K562 (cell line): ENCODE measurements at regions not wholly inside any gene's neighbourhood (a gene's known extent, or its start where the extent isn't known, plus 50 kb on each side); places are given as distances from the start of the nearest gene placed in this dataset.

Experiments
- ATAC-seq: fragments of 200-7000 bp; cut with Tn5 transposase; 3 replicates; pipeline ENCODE4 v1.9.1; 2020; ENCODE audit warnings: moderate library complexity
- BruUV-seq: library from RNA; stranded (reverse); fragments of 400-500 nt; replicated peaks from 2 replicates; lab custom pipeline; 2021; lab: Mats Ljungman, UMichigan
- CTCF ChIA-PET: fragments of 300-600 bp; formaldehyde crosslinking; extraction: SDS; loops from one replicate; lab custom pipeline; 2021; ENCODE audit warnings: low intra/inter-chr PET ratio; lab: Yijun Ruan, JAX
- POLR2A ChIA-PET: fragments of 300-600, 350-650 bp; sonication (Branson Sonifier 250); formaldehyde crosslinking; extraction: SDS; loops from one replicate; lab custom pipeline; 2021; ENCODE audit warnings: antibody characterized with exemption, inconsistent platforms; lab: Yijun Ruan, JAX
- DNase-seq, 4 experiments: peaks; one replicate each; pipeline versions ENCODE4 v3.0.0 to v3.0.0-alpha.2; 2011 to 2018; ENCODE audit warnings: low spot score in 3 of 4, mixed read lengths in 3 of 4; ENCODE audit errors: extremely low read depth in 1 of 4
- FAIRE-seq: peaks from 2 replicates; lab custom pipeline; 2011; peaks lifted over from hg19 to GRCh38; lab: Jason Lieb, UNC
- H2AFZ ChIP-seq: 2 replicates; pipeline ENCODE4 v1.6.0; 2011; ENCODE audit warnings: low read depth, low read length, control low read depth, inconsistent platforms
- H3K27ac ChIP-seq: fragments of 200-600 bp; 3 replicates; pipeline ENCODE4 v1.8.0; 2011; ENCODE audit warnings: low read depth, mild to moderate bottlenecking, control low read depth, inconsistent platforms, low read length, moderate library complexity, mixed read lengths; ENCODE audit errors: extremely low read depth
- H3K27me3 ChIP-seq, 2 experiments: fragments of 300-600 bp in 1 of 2; 2 replicates in 1 of 2; 3 replicates in 1 of 2; pipeline versions ENCODE4 v1.6.0 to v1.8.0; 2011; ENCODE audit warnings: inconsistent platforms in 2 of 2, low read length in 2 of 2, mild to moderate bottlenecking in 1 of 2, mixed read lengths in 1 of 2, moderate library complexity in 1 of 2; ENCODE audit not compliant: control insufficient read depth in 2 of 2, insufficient read depth in 2 of 2
- H3K36me3 ChIP-seq: fragments of 300-600 bp; 3 replicates; pipeline ENCODE4 v1.8.0; 2011; ENCODE audit warnings: mild to moderate bottlenecking, low read length, inconsistent platforms; ENCODE audit not compliant: control insufficient read depth, insufficient read depth
- H3K4me1 ChIP-seq, 2 experiments: fragments of 200-600 bp in 1 of 2; replicated peaks in 1 of 2; 2 replicates in 1 of 2; 3 replicates in 1 of 2; pipeline versions ENCODE4 v1.5.1 to v1.8.0; 2011; ENCODE audit warnings: inconsistent platforms in 2 of 2, low read length in 2 of 2, mild to moderate bottlenecking in 1 of 2, mixed read lengths in 1 of 2, moderate library complexity in 1 of 2; ENCODE audit not compliant: control insufficient read depth in 2 of 2, insufficient read depth in 2 of 2
- H3K4me2 ChIP-seq: 2 replicates; pipeline ENCODE4 v1.6.1; 2011; ENCODE audit warnings: low read length, control low read depth, inconsistent platforms, mixed read lengths; ENCODE audit not compliant: insufficient read depth
- H3K4me3 ChIP-seq: fragments of 200-600 bp; sonication (generic), shearing (Covaris generic); 2 replicates; pipeline ENCODE4 v1.5.1; 2016; ENCODE audit warnings: control low read depth, inconsistent platforms
- H3K79me2 ChIP-seq: fragments of 200-600 bp; 3 replicates; pipeline ENCODE4 v1.8.0; 2011; ENCODE audit warnings: low read length, inconsistent platforms; ENCODE audit not compliant: control insufficient read depth, insufficient read depth
- H3K9ac ChIP-seq, 2 experiments: 2 replicates each; pipeline versions ENCODE4 v1.6.0 to v1.6.1; 2011; ENCODE audit warnings: low read depth in 2 of 2, low read length in 2 of 2, control low read depth in 1 of 2, inconsistent platforms in 1 of 2, mild to moderate bottlenecking in 1 of 2, mixed read lengths in 1 of 2; ENCODE audit not compliant: insufficient read depth in 1 of 2
- H3K9me1 ChIP-seq: one replicate; pipeline ENCODE4 v1.6.0; 2011; ENCODE audit warnings: inconsistent platforms, mild to moderate bottlenecking, low read length, moderate library complexity; ENCODE audit not compliant: control insufficient read depth, insufficient read depth
- H3K9me3 ChIP-seq: replicated peaks from 2 replicates; pipeline ENCODE4 v1.5.1; 2011; ENCODE audit warnings: low read depth, low read length, inconsistent platforms; ENCODE audit not compliant: control insufficient read depth, insufficient read depth
- H4K20me1 ChIP-seq: replicated peaks from 2 replicates; pipeline ENCODE4 v1.6.1; 2011; ENCODE audit warnings: low read length, inconsistent platforms, mixed read lengths; ENCODE audit not compliant: control insufficient read depth, insufficient read depth
- MAFG ChIP-seq: fragments of 450-650 bp; conservative IDR thresholded peaks from 2 replicates; pipeline ENCODE4 v1.6.1; 2016; ENCODE audit warnings: missing genetic modification characterization, missing compliant biosample characterization
- NCOR1 ChIP-seq: fragments of 450-650 bp; IDR thresholded peaks from 2 replicates; pipeline ENCODE4 v1.6.1; 2016; ENCODE audit warnings: mild to moderate bottlenecking, moderate library complexity
- SRSF1 ChIP-seq: fragments of 200-400 bp; formaldehyde crosslinking; IDR thresholded peaks from 2 replicates; pipeline ENCODE4 v1.6.1; 2017; ENCODE audit warnings: mild to moderate bottlenecking, low read depth, low read length, moderate library complexity
- WGBS: fragments of 100-300 bp; shearing (Covaris generic); methylation state at CpG from one replicate; pipeline ENCODE4 v1.1.6; 2016; ENCODE audit warnings: low coverage, mixed read lengths; ENCODE audit not compliant: insufficient coverage; ENCODE audit errors: missing lambda C conversion rate; 5-methylcytosine and 5-hydroxymethylcytosine counted together
- in situ Hi-C: fragments of 300-500 bp; cut with MboI; formaldehyde crosslinking; loops from 4 replicates; pipeline ENCODE4 v1.15.0; 2018; ENCODE audit warnings: inconsistent platforms, mixed read lengths
- intact Hi-C: fragments of 100-400 bp; cut with micrococcal nuclease; formaldehyde crosslinking; loops from 2 replicates; pipeline ENCODE4 v1.14.2; 2022
- TF ChIP-seq, protein P1 (sequence below): fragments of 200-800 bp; sonication (Bioruptor generic); IDR thresholded peaks from 2 replicates; pipeline ENCODE4 v1.6.1; 2016; ENCODE audit warnings: missing genetic modification characterization, missing compliant biosample characterization

DNA sequence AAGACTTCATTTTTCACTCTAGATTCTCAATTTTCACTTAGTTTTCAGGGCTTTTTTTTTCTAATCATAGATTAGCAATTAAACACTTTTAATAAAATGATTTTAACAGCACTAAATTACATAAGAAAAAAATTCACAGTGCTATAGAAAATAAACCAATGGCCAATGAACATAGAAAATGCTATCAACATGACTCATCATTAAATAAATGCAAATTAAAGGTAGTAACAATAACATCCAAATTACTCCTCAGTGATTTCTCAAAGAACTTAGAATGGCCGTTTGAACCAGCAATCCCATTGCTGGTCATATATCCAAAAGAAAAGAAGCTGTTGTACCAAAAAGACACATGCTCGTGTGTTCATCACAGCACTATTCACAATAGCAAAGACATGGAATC lies 1058.9 kb downstream of the UQCRFS1 start:
- ChIA-PET CTCF (no interaction called here), POLR2A (no interaction called here)
- FAIRE-seq, result no peak

More for the DNA sequence above, 1058.9 kb downstream of the UQCRFS1 start:
- Histone ChIP-seq H3K4me2 (no peak overlapping the region), H3K9me3 (no peaks in the 10 kb centered on the region), H3K79me2 (no peaks in the 10 kb centered on the region), H3K36me3 (no peaks in the 10 kb centered on the region), H3K4me1 (no peaks in the 10 kb centered on the region), H3K27ac (no peak overlapping the region), H3K4me3 (no peak overlapping the region), H3K9me1 (no peaks in the 10 kb centered on the region), H3K27me3 (peaks cover 0 to 5% of the 10 kb centered on the region in 2 experiments; a peak in 1 of 5 replicates)
- BruUV-seq, result no TSS peak
- in situ Hi-C loops, result no loop called here
- ATAC-seq (no peak), DNase-seq (no peak)
- intact Hi-C loops, result no loop called here
- 0% methylated on average over 2 of the region's 2 CpGs for WGBS
- TF ChIP-seq SRSF1 (no peak), NCOR1 (no peak), MAFG (0 out of 2 replicates have a peak, but pooled peaks have one; percentile 8)
- TF ChIP-seq, protein P1, sequence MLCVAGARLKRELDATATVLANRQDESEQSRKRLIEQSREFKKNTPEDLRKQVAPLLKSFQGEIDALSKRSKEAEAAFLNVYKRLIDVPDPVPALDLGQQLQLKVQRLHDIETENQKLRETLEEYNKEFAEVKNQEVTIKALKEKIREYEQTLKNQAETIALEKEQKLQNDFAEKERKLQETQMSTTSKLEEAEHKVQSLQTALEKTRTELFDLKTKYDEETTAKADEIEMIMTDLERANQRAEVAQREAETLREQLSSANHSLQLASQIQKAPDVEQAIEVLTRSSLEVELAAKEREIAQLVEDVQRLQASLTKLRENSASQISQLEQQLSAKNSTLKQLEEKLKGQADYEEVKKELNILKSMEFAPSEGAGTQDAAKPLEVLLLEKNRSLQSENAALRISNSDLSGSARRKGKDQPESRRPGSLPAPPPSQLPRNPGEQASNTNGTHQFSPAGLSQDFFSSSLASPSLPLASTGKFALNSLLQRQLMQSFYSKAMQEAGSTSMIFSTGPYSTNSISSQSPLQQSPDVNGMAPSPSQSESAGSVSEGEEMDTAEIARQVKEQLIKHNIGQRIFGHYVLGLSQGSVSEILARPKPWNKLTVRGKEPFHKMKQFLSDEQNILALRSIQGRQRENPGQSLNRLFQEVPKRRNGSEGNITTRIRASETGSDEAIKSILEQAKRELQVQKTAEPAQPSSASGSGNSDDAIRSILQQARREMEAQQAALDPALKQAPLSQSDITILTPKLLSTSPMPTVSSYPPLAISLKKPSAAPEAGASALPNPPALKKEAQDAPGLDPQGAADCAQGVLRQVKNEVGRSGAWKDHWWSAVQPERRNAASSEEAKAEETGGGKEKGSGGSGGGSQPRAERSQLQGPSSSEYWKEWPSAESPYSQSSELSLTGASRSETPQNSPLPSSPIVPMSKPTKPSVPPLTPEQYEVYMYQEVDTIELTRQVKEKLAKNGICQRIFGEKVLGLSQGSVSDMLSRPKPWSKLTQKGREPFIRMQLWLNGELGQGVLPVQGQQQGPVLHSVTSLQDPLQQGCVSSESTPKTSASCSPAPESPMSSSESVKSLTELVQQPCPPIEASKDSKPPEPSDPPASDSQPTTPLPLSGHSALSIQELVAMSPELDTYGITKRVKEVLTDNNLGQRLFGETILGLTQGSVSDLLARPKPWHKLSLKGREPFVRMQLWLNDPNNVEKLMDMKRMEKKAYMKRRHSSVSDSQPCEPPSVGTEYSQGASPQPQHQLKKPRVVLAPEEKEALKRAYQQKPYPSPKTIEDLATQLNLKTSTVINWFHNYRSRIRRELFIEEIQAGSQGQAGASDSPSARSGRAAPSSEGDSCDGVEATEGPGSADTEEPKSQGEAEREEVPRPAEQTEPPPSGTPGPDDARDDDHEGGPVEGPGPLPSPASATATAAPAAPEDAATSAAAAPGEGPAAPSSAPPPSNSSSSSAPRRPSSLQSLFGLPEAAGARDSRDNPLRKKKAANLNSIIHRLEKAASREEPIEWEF (CRISPR knock-in tag), result no peak
- TF ChIP-seq, all 486 proteins: peak for 1
- no peak overlapping the region for H2AFZ ChIP-seq
- no peak overlapping the region for H3K9ac ChIP-seq
- H4K20me1 ChIP-seq, result no peaks in the 10 kb centered on the region; the same call in 1 of the 2 replicates
